Adipose tissue (tissue), 3 donors: ENCODE measurements at regions not wholly inside any gene's neighbourhood (a gene's known extent, or its start where the extent isn't known, plus 50 kb on each side); places are given as distances from the start of the nearest gene placed in this dataset.

Experiments
- H3K27ac ChIP-seq: one replicate; pipeline ENCODE4 v1.5.1; 2013; ENCODE audit warnings: low read depth, low read length
- WGBS, 3 donors: extraction: QIAGEN DNeasy Blood & Tissue Kit; methylation state at CpG; one replicate each; pipeline ENCODE4 v1.1.7; 2013; 5-methylcytosine and 5-hydroxymethylcytosine counted together
- donor health status: healthy with polysubstance abuse.
- donor health status: Bipolar disorder and iron deficiency.
- donor health status: healthy.

DNA sequence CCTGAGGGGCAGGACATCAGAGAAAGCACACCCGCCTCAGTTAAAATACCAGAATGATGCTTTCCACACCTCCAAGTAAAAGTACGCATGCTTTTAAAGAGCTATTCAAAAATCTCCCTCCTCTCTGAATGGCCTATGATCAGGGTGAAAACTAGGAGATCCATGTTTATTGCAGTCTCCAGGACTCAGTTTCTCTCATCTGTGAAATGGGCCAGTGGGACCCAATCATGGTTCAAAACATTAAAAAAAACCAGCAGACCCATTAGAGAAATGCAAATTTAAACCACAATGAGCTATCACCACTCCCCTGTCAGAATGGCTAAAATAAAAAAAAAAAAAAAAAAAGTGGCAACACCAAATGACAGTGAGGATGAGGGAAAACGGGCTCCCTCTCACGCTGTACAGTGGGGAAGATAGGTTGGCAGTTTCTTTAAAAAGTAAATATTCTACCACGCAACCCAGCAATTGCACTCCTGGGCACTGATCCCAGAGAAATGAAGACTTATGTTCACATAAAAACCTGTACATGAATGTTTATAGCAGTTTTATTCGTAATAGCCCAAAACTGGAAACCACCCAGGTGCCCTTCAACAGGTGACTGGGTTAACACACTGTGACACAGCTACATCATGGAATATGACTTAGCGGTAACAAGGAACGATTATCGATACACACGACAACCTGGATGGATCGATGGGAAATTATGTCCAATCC lies 242.7 kb downstream of the MN1 start:
- WGBS, 3 donors, result 84 to 94% (median 93%) methylated on average over 11 of the region's 11 CpGs
- H3K27ac ChIP-seq, result no peak overlapping the region

- no peak overlapping the region for H3K27ac ChIP-seq
- 72 to 83% (median 81%) methylated on average over 5 of the region's 5 CpGs for WGBS, 3 donors
Observed at GRCh38 chr22:27560781-27561180, 240.8 kb downstream of the MN1 start.

DNA sequence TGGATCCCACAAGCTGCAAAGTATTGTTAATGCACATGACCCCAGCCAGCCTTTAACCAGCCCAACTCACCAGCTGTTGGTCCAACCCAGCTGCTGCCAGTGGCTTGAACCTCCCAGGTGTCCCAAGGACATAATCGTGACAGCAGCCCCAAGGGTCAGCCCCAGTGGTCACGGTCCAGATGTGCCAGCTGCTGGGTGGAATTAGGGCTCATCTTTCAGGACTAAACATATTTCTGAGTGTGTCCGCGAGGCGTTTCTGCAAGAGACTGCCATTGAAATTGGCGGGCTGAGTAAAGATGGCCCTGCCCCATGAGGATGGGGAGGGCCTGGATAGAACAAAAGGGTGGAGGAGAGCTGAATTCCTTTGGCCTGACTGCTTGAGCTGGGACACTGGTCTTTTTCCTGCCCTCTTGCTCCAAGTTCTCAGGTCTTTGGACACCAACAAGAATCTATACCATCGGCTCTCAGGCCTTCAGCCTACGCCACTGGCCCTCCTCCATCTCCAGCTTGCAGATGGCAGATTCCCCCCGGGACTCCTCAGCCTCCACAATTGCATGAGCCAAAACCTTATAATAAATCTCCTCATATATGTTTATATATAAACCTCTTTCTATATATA lies 240.2 kb downstream of the MN1 start:
- WGBS, 3 donors, result 59 to 74% (median 71%) methylated on average over 9 of the region's 9 CpGs
- no peak overlapping the region for H3K27ac ChIP-seq

- 79 to 97% (median 88%) methylated on average over 2 of the region's 2 CpGs for WGBS, 3 donors
Observed at GRCh38 chr22:27564806-27565205, 236.8 kb downstream of the MN1 start.

GRCh38 chr22:27566602-27567001 lies 235.0 kb downstream of the MN1 start:
- WGBS, 3 donors, result 87 to 94% (median 92%) methylated on average over 9 of the region's 9 CpGs
- H3K27ac ChIP-seq, result no peak overlapping the region

More at GRCh38 chr22:27564806-27565205, 236.8 kb downstream of the MN1 start:
- H3K27ac ChIP-seq, result no peak overlapping the region

DNA sequence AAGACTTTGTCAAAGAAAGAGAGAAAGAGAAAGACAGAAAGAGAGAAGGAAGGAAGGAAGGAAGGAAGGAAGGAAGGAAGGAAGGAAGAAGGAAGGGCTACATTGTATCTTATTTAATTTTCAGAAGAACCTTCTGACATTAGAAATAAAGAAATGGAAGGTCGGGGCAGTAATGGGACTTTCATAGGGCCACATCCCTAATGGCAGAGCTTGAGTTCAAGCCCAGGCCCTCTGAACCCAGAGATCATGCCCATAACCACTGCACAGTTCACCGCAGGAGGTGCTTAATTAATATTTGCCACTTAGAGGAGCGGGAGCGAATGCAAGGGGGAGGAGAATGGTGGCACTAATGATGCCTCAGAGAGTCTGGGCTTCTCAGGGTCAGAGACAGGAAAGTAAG lies 233.3 kb downstream of the MN1 start:
- WGBS, 3 donors, result 89 to 96% (median 90%) methylated on average over 4 of the region's 4 CpGs
- no peak overlapping the region for H3K27ac ChIP-seq

DNA sequence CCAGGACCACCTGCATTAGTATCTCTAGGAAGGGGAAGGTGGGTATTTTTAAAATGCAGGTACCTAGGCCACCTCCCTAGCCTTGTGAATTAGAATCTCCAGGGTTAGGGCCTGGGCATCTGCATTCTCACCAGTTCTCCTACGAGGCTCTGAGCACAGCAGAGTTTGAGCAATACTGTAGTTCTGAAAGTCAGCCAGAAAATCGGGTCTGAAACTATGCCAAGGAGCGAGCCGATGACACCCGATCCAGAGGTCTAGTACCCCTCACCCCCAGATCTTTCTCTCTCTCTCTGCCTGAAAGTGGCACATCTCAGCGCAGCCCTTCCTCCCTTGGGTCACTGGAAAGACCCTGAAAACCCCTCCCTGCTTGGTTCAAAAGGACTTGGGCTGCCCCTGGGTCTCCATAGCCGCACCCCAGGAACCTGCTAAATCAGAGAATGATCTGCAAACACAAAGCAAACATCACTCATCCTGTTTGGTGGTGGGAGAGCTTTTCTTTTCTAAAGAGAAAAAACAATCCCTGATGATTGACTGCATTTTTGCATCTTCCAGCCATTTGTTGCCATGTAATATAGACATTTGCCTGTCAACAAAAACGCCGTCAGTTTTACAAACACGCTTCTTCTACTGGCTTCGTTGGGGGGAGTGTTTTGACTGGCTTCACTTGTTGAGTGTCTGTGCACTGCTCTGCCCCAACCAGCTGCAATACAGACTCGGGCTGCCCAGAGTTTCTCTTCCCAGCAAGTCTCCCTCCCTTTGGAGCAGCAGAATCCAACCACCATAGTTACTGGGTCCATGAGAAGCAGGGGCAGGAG lies 229.9 kb downstream of the MN1 start:
- 53 to 75% (median 70%) methylated on average over 12 of the region's 12 CpGs for WGBS, 3 donors
- no peak overlapping the region for H3K27ac ChIP-seq

GRCh38 chr22:27572278-27572666 lies 229.3 kb downstream of the MN1 start:
- no peak overlapping the region for H3K27ac ChIP-seq
- 91 to 98% (median 97%) methylated on average over 2 of the region's 2 CpGs for WGBS, 3 donors

DNA sequence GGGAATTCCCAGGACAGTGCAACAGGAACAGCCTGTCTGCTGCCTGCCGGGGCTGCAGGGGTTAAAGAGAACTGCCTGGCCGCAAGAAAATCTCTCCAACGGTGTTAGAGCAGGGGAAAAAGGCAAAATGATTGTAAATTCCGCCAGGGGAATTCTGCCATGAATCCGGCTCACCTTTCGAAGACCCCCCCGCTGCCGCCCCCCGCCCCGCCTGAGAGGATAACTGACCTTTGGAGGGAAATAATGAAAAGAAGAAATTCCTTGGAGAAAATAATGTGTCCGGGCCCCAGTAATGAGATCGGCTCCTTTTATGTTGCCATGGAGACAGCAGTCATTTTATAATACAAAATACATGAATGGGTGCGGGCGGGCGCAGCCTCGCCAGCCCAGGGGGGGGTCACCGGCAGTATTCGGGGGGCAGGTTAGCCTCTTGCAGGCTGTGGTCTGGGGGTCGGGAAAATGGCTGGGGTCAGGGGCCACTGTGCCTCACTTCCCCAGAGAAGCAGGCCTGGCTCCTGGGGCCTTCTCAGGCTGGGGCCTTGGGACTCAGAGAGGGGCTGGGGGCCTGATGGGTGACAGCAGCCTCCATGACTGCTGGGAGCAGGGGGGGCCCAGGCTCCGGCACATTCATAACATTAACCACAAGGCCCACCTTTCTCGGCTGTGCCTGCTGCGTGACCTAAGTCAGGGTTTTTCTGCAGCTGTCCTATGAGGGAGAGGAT lies 228.1 kb downstream of the MN1 start:
- WGBS, 3 donors, result 23 to 27% (median 26%) methylated on average over 22 of the region's 22 CpGs

DNA sequence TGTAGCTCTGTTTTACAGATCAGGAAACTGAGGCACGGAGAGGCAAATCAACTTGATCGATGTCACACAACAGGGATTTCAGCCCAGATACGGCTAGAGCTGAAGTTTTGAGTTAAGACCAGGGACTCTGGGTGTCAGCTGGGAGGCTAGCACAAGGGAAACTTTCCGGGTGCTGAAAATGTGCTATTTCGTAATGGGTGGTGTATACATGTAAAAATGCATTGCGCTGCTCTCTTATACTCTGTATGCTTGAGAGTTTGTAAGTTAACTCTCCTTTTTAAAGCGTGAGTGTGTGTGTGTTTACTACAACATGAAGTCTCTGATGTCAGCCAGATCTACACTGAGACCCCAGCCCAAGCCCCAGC lies 227.6 kb downstream of the MN1 start:
- no peak overlapping the region for H3K27ac ChIP-seq
- WGBS, 3 donors, result 65 to 75% (median 75%) methylated on average over 7 of the region's 7 CpGs

More for the DNA sequence above, 228.1 kb downstream of the MN1 start:
- H3K27ac ChIP-seq, result no peak overlapping the region

- H3K27ac ChIP-seq, result no peak overlapping the region
- WGBS, 3 donors, result 71 to 82% (median 77%) methylated on average over 9 of the region's 9 CpGs
Observed at GRCh38 chr22:27574651-27575050, 226.9 kb downstream of the MN1 start.

GRCh38 chr22:27575348-27575747 lies 226.2 kb downstream of the MN1 start:
- 89 to 91% (median 90%) methylated on average over 8 of the region's 8 CpGs for WGBS, 3 donors
- H3K27ac ChIP-seq, result no peak overlapping the region

DNA sequence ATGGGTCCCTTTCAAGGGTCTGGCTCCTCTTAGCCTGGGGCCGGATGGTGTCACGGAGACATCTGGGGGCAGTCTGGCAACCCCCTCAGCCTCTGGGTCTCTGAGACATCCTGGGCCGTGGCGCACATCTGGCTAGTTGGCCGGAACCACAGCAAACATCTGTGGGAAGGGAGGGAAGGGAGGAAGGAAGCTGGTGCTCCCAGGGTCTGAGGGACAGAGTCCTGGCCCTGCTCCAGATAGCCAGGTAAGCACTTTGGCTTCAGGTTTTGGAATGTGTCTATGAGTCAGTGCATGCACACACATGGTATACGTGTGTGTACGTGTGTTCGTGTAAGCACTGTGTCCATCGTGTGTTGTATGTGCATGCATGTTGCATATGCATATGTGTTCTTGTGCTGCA lies 225.1 kb downstream of the MN1 start:
- H3K27ac ChIP-seq, result no peak overlapping the region
- 47 to 70% (median 51%) methylated on average over 9 of the region's 9 CpGs for WGBS, 3 donors

DNA sequence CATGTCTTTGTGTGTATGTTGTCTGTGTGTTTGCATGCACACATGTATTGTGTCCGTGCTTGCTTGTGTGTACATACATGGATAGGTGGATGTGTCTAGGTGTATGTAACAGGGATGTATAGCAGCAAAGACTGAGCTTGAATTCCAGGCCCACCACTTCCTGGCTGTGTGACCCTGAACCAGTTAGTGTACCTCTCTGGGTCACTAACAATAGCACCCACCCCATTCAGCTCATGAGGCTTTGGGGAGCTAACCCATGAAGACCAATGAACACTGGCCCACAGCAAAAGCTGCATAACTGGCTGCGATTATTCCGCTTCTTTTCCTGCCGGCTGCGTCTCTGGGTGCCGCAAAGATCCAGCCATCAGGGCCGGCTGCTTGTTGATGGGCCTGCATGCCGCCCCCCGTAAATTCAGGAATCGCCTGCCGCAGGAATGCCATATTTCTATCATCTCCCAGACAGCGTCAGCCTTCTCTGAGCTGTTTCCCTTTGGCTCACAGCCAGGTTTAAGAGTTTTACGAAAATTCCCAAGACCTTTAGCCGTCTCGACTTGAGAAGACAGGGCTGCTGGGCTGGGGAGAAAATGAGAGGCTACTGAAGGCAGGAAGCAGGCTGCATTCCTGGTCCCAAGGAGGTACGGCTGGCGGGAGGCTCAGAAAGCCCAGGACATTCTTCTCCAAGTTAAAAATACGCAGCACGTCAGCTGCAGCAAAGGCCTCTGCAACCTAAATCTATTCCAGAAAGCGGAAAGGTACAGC lies 224.6 kb downstream of the MN1 start:
- 44 to 60% (median 48%) methylated on average over 20 of the region's 20 CpGs for WGBS, 3 donors
- H3K27ac ChIP-seq, result no peak overlapping the region

GRCh38 chr22:27577574-27577969 lies 224.0 kb downstream of the MN1 start:
- 82 to 91% (median 87%) methylated on average over 12 of the region's 12 CpGs for WGBS, 3 donors
- H3K27ac ChIP-seq, result no peak overlapping the region

DNA sequence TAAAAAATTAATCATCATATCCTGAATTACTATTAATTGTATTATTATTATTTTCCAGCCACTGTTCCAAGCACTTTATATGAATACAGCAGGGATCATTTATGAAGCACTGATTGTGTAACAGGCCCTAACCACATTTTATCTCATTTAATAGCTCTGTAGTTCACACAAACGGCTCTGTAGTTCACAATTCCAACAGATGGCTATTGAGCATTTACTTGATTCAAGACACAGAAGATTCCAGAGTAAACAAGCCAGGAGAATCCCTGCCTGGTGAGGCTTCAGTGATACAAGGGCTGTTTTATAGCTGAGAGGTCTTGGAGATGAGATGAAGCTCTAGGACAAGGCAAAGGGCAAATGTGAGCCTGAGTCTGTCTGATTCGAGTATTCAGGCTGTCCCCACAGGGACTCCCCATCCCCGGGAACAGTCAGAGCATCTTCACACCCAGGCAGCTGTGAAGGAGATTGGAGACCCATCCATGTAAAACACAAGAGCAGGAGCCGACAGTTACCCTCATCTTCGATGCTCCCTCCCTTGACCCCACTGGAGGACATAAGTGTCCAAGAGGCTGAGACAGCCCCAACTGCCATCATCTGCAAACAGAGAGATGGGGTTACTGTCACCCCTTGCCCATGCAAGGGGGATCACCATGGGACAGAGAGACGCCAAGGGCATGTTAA lies 222.5 kb downstream of the MN1 start:
- 68 to 72% (median 68%) methylated on average over 6 of the region's 6 CpGs for WGBS, 3 donors
- peak overlapping the region; percentile 4 for H3K27ac ChIP-seq

DNA sequence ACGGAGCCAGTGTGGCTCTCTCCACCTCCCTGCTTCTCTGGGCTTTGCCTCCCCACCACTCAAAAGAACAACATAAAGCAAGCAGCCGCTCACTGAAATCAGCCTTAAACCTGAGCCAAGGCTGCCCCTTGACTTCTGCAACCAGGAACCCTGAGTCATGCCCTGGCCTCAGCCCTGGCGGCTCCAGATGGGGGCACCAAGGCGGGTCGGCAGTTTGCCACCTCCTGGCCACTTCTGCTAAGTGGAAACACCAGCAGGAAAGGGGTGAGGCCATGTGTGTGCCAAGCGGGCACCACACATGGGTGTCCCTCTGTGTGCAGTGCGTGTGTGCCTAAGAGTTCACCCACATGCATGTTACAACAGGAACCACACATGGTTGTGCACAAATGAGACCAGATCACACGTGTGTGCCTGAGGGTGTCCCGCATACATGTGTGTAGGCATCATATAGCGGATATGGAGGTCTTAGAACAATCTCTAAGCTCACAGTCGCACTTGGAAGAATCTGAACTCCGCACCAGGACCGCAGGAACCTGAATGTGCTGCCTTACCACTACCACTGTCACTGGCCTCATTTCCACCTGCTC lies 221.2 kb downstream of the MN1 start:
- 64 to 82% (median 68%) methylated on average over 13 of the region's 13 CpGs for WGBS, 3 donors
- H3K27ac ChIP-seq, result no peak overlapping the region
